ENCODE measurements at regions not wholly inside any gene's neighbourhood (a gene's known extent, or its start where the extent isn't known, plus 50 kb on each side); places are given as distances from the start of the nearest gene placed in this dataset.

DNA sequence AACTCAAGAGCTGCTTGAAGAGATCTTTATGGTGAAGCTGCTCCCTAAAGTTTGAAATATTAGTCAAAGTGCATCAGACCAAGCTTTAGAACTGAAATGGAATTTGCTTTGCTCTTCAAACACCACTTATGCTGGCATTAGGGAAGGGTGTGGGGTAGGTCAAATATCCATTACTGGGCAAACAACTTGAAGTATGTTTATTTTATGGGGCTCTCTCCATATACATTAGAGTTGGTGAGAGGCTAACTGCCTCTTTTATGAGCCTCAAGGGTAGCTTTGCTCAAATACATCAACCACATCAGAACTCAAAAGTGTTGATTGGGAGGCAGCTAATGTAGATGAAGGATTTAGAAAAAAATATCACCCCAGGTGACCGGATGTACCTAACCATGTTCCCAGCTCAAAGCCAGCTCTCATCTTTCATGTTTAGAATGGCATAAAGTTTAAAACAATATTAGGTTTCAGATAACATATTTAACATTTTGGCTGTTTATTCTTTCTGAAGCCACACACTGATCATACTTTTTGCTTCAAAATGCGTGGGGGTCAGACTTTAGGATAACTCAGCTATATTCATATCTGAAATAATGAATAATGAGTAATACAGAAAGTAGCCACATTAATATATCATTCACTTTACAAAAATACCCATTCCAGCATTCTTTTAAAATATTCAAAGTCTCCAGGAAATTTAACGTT lies 318.6 kb downstream of the PTEN start (continued):
- TF ChIP-seq PRDM1 (tag by site-specific recombination; IDR thresholded peaks at IDR 0.05) (no peak), ZNF621 (tag by site-specific recombination; IDR thresholded peaks at IDR 0.05) (no peak), YY2 (tag by site-specific recombination; IDR thresholded peaks at IDR 0.05) (no peak), ZNF175 (tag by site-specific recombination; IDR thresholded peaks at IDR 0.05) (no peak), ZNF664 (tag by site-specific recombination; IDR thresholded peaks at IDR 0.05) (no peak), ZNF837 (tag by site-specific recombination; IDR thresholded peaks at IDR 0.05) (no peak), ZNF114 (tag by site-specific recombination; IDR thresholded peaks at IDR 0.05) (no peak), ZNF529 (tag by site-specific recombination; IDR thresholded peaks at IDR 0.05; ENCODE audit: insufficient replicate concordance) (peak; percentile 7), ZNF10 (tag by site-specific recombination; IDR thresholded peaks at IDR 0.05) (no peak), ZNF76 (tag by site-specific recombination; IDR thresholded peaks at IDR 0.05; ENCODE audit: borderline replicate concordance, low read depth) (no peak), ZNF335 (tag by site-specific recombination; conservative IDR thresholded peaks at IDR 0.05) (no peak), ZNF777 (tag by site-specific recombination; IDR thresholded peaks at IDR 0.05; ENCODE audit: borderline replicate concordance) (no peak), ZNF366 (tag by site-specific recombination; conservative IDR thresholded peaks at IDR 0.05) (no peak), ZNF211 (tag by site-specific recombination; IDR thresholded peaks at IDR 0.05; ENCODE audit: low read depth) (no peak), FEZF1 (tag by site-specific recombination; IDR thresholded peaks at IDR 0.05) (peak; percentile 84), ZNF155 (tag by site-specific recombination; IDR thresholded peaks at IDR 0.05) (no peak), ZNF184 (tag by site-specific recombination; IDR thresholded peaks at IDR 0.05) (no peak), ZNF626 (tag by site-specific recombination; IDR thresholded peaks at IDR 0.05) (no peak), ZNF350 (tag by site-specific recombination; IDR thresholded peaks at IDR 0.05) (no peak)
- TF ChIP-seq, protein P1, sequence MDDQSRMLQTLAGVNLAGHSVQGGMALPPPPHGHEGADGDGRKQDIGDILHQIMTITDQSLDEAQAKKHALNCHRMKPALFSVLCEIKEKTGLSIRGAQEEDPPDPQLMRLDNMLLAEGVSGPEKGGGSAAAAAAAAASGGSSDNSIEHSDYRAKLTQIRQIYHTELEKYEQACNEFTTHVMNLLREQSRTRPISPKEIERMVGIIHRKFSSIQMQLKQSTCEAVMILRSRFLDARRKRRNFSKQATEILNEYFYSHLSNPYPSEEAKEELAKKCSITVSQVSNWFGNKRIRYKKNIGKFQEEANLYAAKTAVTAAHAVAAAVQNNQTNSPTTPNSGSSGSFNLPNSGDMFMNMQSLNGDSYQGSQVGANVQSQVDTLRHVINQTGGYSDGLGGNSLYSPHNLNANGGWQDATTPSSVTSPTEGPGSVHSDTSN (CRISPR knock-in tag; IDR thresholded peaks at IDR 0.05), result no peak
- TF ChIP-seq, protein P2, sequence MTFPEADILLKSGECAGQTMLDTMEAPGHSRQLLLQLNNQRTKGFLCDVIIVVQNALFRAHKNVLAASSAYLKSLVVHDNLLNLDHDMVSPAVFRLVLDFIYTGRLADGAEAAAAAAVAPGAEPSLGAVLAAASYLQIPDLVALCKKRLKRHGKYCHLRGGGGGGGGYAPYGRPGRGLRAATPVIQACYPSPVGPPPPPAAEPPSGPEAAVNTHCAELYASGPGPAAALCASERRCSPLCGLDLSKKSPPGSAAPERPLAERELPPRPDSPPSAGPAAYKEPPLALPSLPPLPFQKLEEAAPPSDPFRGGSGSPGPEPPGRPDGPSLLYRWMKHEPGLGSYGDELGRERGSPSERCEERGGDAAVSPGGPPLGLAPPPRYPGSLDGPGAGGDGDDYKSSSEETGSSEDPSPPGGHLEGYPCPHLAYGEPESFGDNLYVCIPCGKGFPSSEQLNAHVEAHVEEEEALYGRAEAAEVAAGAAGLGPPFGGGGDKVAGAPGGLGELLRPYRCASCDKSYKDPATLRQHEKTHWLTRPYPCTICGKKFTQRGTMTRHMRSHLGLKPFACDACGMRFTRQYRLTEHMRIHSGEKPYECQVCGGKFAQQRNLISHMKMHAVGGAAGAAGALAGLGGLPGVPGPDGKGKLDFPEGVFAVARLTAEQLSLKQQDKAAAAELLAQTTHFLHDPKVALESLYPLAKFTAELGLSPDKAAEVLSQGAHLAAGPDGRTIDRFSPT (tag by site-specific recombination; IDR thresholded peaks at IDR 0.05), result no peak
- TF ChIP-seq, protein P3, sequence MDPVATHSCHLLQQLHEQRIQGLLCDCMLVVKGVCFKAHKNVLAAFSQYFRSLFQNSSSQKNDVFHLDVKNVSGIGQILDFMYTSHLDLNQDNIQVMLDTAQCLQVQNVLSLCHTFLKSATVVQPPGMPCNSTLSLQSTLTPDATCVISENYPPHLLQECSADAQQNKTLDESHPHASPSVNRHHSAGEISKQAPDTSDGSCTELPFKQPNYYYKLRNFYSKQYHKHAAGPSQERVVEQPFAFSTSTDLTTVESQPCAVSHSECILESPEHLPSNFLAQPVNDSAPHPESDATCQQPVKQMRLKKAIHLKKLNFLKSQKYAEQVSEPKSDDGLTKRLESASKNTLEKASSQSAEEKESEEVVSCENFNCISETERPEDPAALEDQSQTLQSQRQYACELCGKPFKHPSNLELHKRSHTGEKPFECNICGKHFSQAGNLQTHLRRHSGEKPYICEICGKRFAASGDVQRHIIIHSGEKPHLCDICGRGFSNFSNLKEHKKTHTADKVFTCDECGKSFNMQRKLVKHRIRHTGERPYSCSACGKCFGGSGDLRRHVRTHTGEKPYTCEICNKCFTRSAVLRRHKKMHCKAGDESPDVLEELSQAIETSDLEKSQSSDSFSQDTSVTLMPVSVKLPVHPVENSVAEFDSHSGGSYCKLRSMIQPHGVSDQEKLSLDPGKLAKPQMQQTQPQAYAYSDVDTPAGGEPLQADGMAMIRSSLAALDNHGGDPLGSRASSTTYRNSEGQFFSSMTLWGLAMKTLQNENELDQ (tag by site-specific recombination; IDR thresholded peaks at IDR 0.05; ENCODE audit: low read depth), result no peak
- TF ChIP-seq, protein P4, sequence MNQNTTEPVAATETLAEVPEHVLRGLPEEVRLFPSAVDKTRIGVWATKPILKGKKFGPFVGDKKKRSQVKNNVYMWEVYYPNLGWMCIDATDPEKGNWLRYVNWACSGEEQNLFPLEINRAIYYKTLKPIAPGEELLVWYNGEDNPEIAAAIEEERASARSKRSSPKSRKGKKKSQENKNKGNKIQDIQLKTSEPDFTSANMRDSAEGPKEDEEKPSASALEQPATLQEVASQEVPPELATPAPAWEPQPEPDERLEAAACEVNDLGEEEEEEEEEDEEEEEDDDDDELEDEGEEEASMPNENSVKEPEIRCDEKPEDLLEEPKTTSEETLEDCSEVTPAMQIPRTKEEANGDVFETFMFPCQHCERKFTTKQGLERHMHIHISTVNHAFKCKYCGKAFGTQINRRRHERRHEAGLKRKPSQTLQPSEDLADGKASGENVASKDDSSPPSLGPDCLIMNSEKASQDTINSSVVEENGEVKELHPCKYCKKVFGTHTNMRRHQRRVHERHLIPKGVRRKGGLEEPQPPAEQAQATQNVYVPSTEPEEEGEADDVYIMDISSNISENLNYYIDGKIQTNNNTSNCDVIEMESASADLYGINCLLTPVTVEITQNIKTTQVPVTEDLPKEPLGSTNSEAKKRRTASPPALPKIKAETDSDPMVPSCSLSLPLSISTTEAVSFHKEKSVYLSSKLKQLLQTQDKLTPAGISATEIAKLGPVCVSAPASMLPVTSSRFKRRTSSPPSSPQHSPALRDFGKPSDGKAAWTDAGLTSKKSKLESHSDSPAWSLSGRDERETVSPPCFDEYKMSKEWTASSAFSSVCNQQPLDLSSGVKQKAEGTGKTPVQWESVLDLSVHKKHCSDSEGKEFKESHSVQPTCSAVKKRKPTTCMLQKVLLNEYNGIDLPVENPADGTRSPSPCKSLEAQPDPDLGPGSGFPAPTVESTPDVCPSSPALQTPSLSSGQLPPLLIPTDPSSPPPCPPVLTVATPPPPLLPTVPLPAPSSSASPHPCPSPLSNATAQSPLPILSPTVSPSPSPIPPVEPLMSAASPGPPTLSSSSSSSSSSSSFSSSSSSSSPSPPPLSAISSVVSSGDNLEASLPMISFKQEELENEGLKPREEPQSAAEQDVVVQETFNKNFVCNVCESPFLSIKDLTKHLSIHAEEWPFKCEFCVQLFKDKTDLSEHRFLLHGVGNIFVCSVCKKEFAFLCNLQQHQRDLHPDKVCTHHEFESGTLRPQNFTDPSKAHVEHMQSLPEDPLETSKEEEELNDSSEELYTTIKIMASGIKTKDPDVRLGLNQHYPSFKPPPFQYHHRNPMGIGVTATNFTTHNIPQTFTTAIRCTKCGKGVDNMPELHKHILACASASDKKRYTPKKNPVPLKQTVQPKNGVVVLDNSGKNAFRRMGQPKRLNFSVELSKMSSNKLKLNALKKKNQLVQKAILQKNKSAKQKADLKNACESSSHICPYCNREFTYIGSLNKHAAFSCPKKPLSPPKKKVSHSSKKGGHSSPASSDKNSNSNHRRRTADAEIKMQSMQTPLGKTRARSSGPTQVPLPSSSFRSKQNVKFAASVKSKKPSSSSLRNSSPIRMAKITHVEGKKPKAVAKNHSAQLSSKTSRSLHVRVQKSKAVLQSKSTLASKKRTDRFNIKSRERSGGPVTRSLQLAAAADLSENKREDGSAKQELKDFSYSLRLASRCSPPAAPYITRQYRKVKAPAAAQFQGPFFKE (tag by site-specific recombination; IDR thresholded peaks at IDR 0.05; ENCODE audit: borderline replicate concordance), result no peak
- TF ChIP-seq, protein P5, sequence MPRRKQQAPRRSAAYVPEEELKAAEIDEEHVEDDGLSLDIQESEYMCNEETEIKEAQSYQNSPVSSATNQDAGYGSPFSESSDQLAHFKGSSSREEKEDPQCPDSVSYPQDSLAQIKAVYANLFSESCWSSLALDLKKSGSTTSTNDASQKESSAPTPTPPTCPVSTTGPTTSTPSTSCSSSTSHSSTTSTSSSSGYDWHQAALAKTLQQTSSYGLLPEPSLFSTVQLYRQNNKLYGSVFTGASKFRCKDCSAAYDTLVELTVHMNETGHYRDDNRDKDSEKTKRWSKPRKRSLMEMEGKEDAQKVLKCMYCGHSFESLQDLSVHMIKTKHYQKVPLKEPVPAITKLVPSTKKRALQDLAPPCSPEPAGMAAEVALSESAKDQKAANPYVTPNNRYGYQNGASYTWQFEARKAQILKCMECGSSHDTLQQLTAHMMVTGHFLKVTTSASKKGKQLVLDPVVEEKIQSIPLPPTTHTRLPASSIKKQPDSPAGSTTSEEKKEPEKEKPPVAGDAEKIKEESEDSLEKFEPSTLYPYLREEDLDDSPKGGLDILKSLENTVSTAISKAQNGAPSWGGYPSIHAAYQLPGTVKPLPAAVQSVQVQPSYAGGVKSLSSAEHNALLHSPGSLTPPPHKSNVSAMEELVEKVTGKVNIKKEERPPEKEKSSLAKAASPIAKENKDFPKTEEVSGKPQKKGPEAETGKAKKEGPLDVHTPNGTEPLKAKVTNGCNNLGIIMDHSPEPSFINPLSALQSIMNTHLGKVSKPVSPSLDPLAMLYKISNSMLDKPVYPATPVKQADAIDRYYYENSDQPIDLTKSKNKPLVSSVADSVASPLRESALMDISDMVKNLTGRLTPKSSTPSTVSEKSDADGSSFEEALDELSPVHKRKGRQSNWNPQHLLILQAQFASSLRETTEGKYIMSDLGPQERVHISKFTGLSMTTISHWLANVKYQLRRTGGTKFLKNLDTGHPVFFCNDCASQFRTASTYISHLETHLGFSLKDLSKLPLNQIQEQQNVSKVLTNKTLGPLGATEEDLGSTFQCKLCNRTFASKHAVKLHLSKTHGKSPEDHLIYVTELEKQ (tag by site-specific recombination; IDR thresholded peaks at IDR 0.05; ENCODE audit: borderline replicate concordance), result peak; percentile 81
